Midbrain (tissue), 1 donor: ENCODE measurements at regions not wholly inside any gene's neighbourhood (a gene's known extent, or its start where the extent isn't known, plus 50 kb on each side); places are given as distances from the start of the nearest gene placed in this dataset.

Experiments
- DNase-seq: peaks from one replicate; lab custom pipeline; 2025; lab: John Stamatoyannopoulos, UW

DNA sequence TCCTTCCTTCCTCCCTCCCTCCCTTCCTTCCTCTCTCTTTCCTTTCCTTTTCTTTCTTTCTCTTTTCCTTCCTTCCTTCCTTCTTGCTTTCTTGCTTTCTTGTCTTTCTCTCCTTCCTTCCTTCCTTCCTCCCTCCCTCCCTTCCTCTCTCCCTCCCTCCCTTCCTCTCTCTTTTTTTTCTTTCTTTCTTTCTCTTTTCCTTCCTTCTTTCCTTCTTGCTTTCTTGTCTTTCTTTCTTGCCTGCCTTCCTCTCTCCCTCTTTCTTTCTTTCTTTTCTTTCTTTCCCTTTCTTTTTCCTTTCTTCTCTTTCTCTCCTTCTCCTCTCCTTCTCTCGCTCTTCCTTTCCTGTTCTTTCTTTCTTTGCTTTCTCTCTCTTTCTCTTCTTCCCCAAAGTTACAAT is 728.4 kb upstream of the ADAMTS5 start:
- DNase-seq, result no peak

DNA sequence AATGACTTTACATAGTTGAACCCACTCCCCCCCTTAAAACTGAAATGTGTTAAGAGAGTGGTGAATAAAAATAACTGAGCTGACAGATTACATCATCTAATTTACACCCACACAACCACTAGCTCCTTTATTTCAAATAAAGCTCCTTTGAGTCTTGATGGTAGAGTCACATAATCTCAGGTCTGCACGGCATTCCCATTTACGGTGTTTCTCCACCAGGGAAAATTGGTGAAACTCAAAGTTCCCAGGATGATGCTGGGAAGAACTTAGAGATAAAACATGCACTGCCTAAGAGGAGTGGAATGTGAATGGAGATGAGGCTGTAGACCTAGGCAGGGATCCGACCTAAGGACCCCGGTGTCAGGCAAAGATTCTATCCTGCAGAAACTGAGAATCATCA is 727.8 kb upstream of the ADAMTS5 start:
- DNase-seq, result no peak

GRCh38 chr21:27693376-27693775 is 726.5 kb upstream of the ADAMTS5 start:
- DNase-seq, result no peak

GRCh38 chr21:27691516-27691915 is 724.6 kb upstream of the ADAMTS5 start:
- no peak for DNase-seq

- no peak for DNase-seq
Observed at GRCh38 chr21:27691006-27691405, 724.1 kb upstream of the ADAMTS5 start.

GRCh38 chr21:27690426-27690825 is 723.5 kb upstream of the ADAMTS5 start:
- no peak for DNase-seq

DNA sequence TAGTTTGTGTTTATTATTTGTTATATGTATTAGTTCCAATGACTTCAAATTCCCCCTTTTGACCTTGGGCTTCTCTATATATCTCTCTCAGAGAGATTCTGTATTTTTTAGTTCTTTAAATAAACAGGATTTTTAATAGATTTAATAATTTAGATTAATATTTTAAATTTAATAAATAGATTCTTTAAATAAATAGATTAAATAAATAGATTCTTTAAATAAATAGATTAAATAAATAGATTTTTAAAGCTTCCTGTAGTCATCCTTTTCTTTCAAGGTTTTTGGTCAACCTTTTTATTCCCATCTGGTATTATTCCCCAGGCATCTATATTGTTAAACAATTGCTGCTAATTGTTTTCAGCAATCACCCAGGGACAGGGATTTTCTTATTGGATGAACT is 721.9 kb upstream of the ADAMTS5 start:
- DNase-seq, result no peak

DNA sequence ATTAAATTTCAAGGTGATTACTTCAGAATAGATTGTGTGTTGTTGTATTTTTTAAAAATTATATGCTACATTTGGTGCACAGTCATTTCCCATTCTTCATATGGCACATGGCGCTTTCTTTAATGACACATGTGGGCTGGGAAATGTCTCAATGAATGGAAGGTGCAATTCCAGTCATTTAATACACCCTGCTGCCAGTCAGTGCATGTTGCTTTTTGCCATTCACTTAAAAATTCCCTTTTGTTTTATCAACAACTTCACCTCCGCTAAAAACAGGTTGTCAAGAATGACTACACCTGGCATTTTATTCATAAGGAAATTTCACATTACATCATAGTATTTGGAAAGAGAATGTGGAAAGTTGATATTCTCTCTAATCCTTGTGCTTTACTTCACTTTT is 716.4 kb upstream of the ADAMTS5 start:
- no peak for DNase-seq

DNA sequence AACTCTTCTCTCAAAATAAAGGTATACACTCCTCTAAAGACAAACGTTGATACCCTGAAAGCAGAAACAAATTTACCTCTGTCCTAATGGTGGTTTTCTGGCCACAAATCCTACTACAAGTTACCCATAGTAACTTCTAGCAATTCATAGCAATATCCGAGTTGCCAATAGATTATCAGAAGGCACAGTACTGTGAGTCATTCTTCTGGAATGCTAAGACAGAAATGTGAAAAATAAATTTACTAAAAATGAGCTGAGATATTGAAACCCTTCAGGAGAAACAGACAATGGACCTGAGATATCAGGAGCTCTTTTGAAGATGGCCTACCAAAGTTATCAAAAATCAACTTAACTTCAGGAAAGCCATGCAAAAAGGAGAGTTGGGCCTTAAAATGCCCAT is 715.0 kb upstream of the ADAMTS5 start:
- no peak for DNase-seq

DNA sequence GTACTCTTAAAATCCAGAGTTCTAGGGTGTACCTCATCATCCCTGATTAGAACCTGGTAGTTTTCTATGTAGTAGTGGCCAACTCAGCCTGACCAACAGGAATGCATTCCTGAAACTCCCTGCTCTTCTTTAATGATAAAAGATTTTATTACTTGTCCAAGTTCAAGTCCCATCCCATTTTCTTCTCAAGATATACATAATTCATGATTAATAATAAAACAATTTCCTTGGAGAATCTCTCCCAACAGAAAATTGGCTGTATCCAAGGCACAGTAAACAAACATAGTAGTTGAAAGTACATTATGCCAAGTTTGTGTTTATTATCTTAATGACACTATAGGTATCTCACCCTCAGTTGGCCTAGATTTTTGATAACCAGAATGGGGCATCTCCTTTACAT is 714.1 kb upstream of the ADAMTS5 start:
- no peak for DNase-seq

DNA sequence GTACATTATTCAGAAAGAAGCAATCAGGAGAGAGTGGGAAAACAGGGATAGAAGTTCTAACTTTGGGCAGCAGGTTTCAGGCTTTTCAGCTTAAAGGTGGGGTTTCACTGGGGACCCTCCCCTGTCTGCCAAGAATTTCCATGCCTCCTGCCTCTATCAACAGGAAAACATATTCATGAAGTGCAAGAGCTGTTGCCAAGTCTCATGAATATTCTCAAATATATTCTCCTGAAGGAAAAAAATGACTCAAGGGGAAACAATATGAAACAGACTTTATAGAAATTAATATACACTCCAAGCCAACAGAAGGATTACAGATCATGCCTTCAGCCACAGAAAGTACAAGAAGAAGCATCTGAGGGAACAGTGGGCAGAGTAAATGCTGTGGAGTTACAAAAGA is 713.3 kb upstream of the ADAMTS5 start:
- DNase-seq, result no peak

GRCh38 chr21:27678511-27678910 is 711.6 kb upstream of the ADAMTS5 start:
- DNase-seq, result no peak

GRCh38 chr21:27677546-27677945 is 710.7 kb upstream of the ADAMTS5 start:
- no peak for DNase-seq

GRCh38 chr21:27675306-27675705 is 708.4 kb upstream of the ADAMTS5 start:
- no peak for DNase-seq

GRCh38 chr21:27674041-27674615 is 707.2 kb upstream of the ADAMTS5 start:
- no peak for DNase-seq

GRCh38 chr21:27673581-27673980 is 706.7 kb upstream of the ADAMTS5 start:
- DNase-seq, result no peak

GRCh38 chr21:27671207-27671606 is 704.3 kb upstream of the ADAMTS5 start:
- DNase-seq, result no peak

DNA sequence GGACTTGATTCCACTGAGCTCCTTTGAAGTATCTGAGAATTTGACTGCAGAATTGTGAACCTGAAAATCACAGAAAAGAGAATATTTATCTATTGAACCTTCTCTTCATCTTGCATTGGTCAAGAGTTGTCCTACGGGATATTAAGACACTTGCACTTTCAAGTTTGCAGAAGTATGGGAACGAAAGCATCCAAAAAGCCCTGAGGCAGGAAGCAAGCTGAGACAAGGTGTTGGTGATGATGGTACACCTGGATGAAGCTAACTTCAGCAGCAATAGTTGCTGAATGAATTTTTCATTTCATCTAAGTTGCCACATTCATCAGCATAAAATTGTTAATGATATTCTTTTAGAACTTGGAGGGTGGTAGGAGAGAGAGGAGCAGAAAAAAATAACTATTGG is 686.6 kb upstream of the ADAMTS5 start:
- no peak for DNase-seq

GRCh38 chr21:27649762-27650161 is 682.9 kb upstream of the ADAMTS5 start:
- DNase-seq, result no peak

DNA sequence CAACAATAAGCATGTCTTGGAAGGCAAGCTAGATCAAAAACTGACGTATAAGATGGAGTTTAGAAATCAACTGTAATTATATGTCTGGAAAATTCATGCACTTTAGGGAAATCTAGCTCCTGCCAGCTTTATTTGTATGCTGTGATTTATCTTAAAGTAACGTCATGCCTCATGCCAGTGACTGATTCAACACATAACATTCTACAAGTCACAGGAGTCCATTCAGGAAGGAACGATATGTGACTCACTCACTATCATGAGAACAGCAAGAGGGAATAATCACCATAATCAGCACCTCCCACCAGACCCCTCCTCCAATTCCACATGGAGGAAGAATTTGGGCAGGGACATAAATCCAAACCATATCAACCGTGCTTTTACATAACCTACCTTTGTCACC is 682.4 kb upstream of the ADAMTS5 start:
- DNase-seq, result no peak

- no peak for DNase-seq
Observed at GRCh38 chr21:27648560-27648959, 681.7 kb upstream of the ADAMTS5 start.

DNA sequence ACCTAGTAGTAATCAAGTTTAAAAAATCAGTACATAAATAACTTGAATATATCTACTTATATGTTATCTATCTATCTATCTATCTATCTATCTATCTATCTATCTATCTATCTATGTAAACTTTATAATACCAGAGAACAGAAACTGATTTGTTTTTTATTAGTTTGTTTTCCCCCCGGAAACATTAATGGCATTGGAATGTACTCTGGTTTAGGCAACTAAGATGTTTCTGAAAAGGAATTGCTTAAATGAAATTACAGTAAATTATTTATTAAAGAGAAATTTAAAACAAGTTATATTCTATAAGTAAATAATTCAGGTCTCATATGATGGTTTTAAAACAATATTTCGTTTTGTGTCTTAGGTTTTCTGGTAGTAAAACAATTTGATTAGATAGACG is 681.0 kb upstream of the ADAMTS5 start:
- no peak for DNase-seq

DNA sequence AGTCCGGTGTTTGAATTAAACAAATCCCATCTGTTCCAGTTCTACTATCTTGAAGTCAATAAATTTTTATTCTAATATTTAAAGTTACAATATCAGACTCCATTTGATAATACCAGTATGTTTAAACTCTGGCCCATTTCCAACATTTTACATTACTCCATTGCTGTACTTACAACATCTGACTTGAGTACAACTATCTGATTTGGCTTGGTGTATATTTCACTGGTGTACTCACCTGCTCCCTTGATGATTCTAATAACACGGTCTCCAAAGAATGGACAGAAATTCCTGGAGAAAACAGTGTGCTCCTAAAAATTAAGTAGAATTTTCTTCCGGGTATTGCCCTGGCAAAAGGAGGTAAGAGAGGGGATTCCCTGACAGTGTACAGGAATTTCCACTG is 680.5 kb upstream of the ADAMTS5 start:
- no peak for DNase-seq

DNA sequence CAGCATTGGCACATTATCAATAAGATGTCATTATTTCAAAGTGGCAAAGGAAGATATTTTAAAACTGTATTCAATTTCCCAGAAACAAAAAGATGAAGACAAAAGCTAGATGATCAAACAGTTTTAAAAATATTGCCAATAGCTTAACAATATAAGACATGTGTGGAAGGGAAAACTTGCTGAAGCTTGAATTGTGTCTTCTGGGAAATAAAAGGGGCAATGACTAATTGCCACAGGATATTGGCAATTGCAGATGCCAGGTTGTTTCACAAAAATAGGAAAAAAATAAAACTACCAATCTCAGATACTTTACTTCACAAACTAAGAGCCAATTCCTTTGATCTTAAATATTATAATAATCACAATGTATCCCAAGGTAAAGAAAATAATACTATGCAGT is 679.8 kb upstream of the ADAMTS5 start:
- no peak for DNase-seq

DNA sequence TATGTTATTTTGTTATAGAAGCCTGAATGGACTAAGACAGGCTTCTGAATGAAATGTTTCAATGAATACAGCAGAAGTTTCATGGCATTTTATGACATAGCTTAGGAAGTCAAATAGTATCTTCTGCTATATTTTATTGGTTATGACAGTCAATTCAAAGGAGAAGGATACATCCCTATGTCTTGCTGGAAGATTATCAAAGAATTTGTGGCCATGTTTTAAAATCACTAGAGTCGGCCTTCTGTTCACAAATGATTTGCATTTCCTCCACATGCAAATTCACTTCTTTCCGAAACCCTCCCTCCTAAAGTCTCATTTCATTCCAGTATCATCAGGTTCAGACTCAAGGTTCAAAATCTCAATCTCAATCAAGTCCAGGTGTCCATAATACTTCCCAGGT is 679.2 kb upstream of the ADAMTS5 start:
- no peak for DNase-seq
